OCI-LY7 (cell line): ENCODE measurements at regions not wholly inside any gene's neighbourhood (a gene's known extent, or its start where the extent isn't known, plus 50 kb on each side); places are given as distances from the start of the nearest gene placed in this dataset.

Experiments used
- BruUV-seq: library from RNA; stranded (reverse); fragments of 400-500 nt; replicated peaks from 2 replicates; lab custom pipeline; 2021; lab: Mats Ljungman, UMichigan
- CTCF ChIA-PET: fragments of 300-600 bp; sonication (Branson Sonifier 250); formaldehyde crosslinking; loops from one replicate; lab custom pipeline; 2022; ENCODE audit warnings: antibody characterized with exemption; ENCODE audit not compliant: unreplicated experiment; lab: Charles Lee
- POLR2A ChIA-PET: fragments of 300-600 bp; sonication (Branson Sonifier 250); formaldehyde crosslinking; loops from one replicate; lab custom pipeline; 2022; ENCODE audit warnings: antibody characterized with exemption; lab: Charles Lee
- DNase-seq: peaks from one replicate; pipeline ENCODE4 v3.0.0-alpha.2; 2015; ENCODE audit warnings: low spot score
- H2AFZ ChIP-seq: fragments of 200-600 bp; sonication (generic), shearing (Covaris generic); 2 replicates; pipeline ENCODE4 v1.6.1; 2014; ENCODE audit warnings: mild to moderate bottlenecking, antibody characterized with exemption, low read length, moderate library complexity
- H3K27ac ChIP-seq: fragments of 200-600 bp; sonication (generic); 2 replicates; pipeline ENCODE4 v1.5.1; 2014; ENCODE audit warnings: mixed run types, low read depth, mild to moderate bottlenecking, moderate library complexity, low read length, inconsistent platforms; ENCODE audit not compliant: poor library complexity, severe bottlenecking
- H3K36me3 ChIP-seq: fragments of 200-600 bp; sonication (generic); 2 replicates; pipeline ENCODE4 v1.6.1; 2014; ENCODE audit warnings: mild to moderate bottlenecking, antibody characterized with exemption, low read length, moderate library complexity, mixed read lengths; ENCODE audit not compliant: insufficient read depth
- H3K4me1 ChIP-seq: fragments of 200-600 bp; sonication (generic); 2 replicates; pipeline ENCODE4 v1.5.1; 2014; ENCODE audit warnings: mild to moderate bottlenecking, low read length; ENCODE audit not compliant: insufficient read depth, poor library complexity, severe bottlenecking
- H3K4me2 ChIP-seq: fragments of 200-600 bp; sonication (generic); 2 replicates; pipeline ENCODE4 v1.6.1; 2014; ENCODE audit warnings: mild to moderate bottlenecking, low read length
- H3K4me3 ChIP-seq: fragments of 200-600 bp; sonication (generic); 2 replicates; pipeline ENCODE4 v1.5.1; 2014; ENCODE audit warnings: mild to moderate bottlenecking, low read depth, low read length; ENCODE audit not compliant: poor library complexity, severe bottlenecking
- H3K79me2 ChIP-seq: fragments of 200-600 bp; sonication (generic); 2 replicates; pipeline ENCODE4 v1.6.1; 2016; ENCODE audit warnings: low read depth, mild to moderate bottlenecking, low read length, moderate library complexity, mixed read lengths; ENCODE audit not compliant: insufficient read depth
- H3K9me2 ChIP-seq: fragments of 200-600 bp; sonication (generic); 2 replicates; pipeline ENCODE4 v1.6.1; 2016; ENCODE audit warnings: mild to moderate bottlenecking, low read length, mixed read lengths; ENCODE audit not compliant: insufficient read depth
- H3K9me3 ChIP-seq: fragments of 200-600 bp; sonication (generic); 2 replicates; pipeline ENCODE4 v1.6.1; 2014; ENCODE audit warnings: mild to moderate bottlenecking, mixed run types, low read length, mixed read lengths
- H4K20me1 ChIP-seq: fragments of 200-600 bp; sonication (generic); 2 replicates; pipeline ENCODE4 v1.6.1; 2014; ENCODE audit warnings: mild to moderate bottlenecking, antibody characterized with exemption, low read length, moderate library complexity, mixed read lengths; ENCODE audit not compliant: insufficient read depth
- CTCF ChIP-seq: fragments of 200-600 bp; sonication (generic); conservative IDR thresholded peaks from 2 replicates; pipeline ENCODE4 v1.5.1; 2014; ENCODE audit warnings: mild to moderate bottlenecking, antibody characterized with exemption, low read length, moderate library complexity, mixed read lengths
- EZH2phosphoT487 ChIP-seq: fragments of 200-600 bp; sonication (generic); IDR thresholded peaks from 2 replicates; pipeline ENCODE4 v1.6.1; 2018; ENCODE audit warnings: low read depth, borderline replicate concordance, mild to moderate bottlenecking, mixed run types, antibody characterized with exemption, low read length, moderate library complexity, mixed read lengths
- intact Hi-C: fragments of 100-400 bp; cut with micrococcal nuclease; formaldehyde crosslinking; loops from one replicate; pipeline ENCODE4 v1.10.0; 2022; ENCODE audit not compliant: unreplicated experiment

GRCh38 chr4:28149762-28150161 lies 1289.1 kb downstream of the STIM2 start:
- POLR2A ChIA-PET, result no interaction called here
- no peaks in the 10 kb centered on the region for H4K20me1 ChIP-seq
- no peak for DNase-seq
- no peaks in the 10 kb centered on the region for H3K4me1 ChIP-seq
- H3K79me2 ChIP-seq, result no peaks in the 10 kb centered on the region
- H3K27ac ChIP-seq, result no peak overlapping the region
- TF ChIP-seq EZH2phosphoT487 (no peak), CTCF (no peak)
- no peak overlapping the region for H2AFZ ChIP-seq
- H3K9me3 ChIP-seq, result no peaks in the 10 kb centered on the region
- no peaks in the 10 kb centered on the region for H3K36me3 ChIP-seq
- BruUV-seq, result no TSS peak
- intact Hi-C loops, result no loop called here
- peaks cover 3% of the 10 kb centered on the region; the same call in 1 of the 2 replicates for H3K9me2 ChIP-seq
- no peak overlapping the region for H3K4me3 ChIP-seq
- H3K4me2 ChIP-seq, result no peak overlapping the region
- CTCF ChIA-PET, result no interaction called here

DNA sequence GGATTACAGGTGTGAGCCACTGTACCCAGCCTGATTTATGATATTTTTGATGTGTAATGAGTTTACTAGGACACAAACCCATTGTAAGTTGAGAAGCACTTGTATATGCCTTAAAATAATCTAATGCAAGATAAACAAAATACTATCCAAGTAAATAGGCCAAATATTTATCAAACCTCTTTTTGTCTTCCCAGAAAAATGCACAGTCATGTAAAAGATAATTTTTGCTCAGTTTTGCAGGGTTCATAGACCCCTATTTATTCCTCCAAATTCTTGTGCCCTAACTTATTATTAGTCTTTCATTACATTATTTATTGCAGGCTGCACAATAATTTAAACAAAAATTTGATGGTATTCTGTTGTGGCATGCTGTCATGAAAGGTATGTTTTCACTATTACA lies 1290.7 kb downstream of the STIM2 start:
- intact Hi-C loops, result no loop called here
- POLR2A ChIA-PET, result no interaction called here

GRCh38 chr4:28167411-28167810 lies 1306.8 kb downstream of the STIM2 start:
- TF ChIP-seq CTCF (no peak), EZH2phosphoT487 (no peak)
- CTCF ChIA-PET, result no interaction called here
- BruUV-seq, result no TSS peak
- no peak overlapping the region for H3K27ac ChIP-seq
- intact Hi-C loops, result no loop called here
- H3K36me3 ChIP-seq, result no peaks in the 10 kb centered on the region
- no peaks in the 10 kb centered on the region for H3K9me3 ChIP-seq
- no peaks in the 10 kb centered on the region for H4K20me1 ChIP-seq
- H2AFZ ChIP-seq, result no peak overlapping the region
- POLR2A ChIA-PET, result no interaction called here
- H3K9me2 ChIP-seq, result no peaks in the 10 kb centered on the region
- H3K4me1 ChIP-seq, result no peaks in the 10 kb centered on the region
- H3K4me2 ChIP-seq, result no peak overlapping the region
- no peak overlapping the region for H3K4me3 ChIP-seq
- DNase-seq, result no peak
- H3K79me2 ChIP-seq, result no peaks in the 10 kb centered on the region

More for the DNA sequence above, 1290.7 kb downstream of the STIM2 start:
- no peak overlapping the region for H3K27ac ChIP-seq
- no peaks in the 10 kb centered on the region for H3K36me3 ChIP-seq
- no peaks in the 10 kb centered on the region for H3K79me2 ChIP-seq
- BruUV-seq, result no TSS peak
- H4K20me1 ChIP-seq, result no peaks in the 10 kb centered on the region
- no peak for DNase-seq
- H2AFZ ChIP-seq, result no peak overlapping the region
- H3K9me3 ChIP-seq, result no peaks in the 10 kb centered on the region
- no peak overlapping the region for H3K4me3 ChIP-seq
- H3K4me1 ChIP-seq, result no peaks in the 10 kb centered on the region
- no peak overlapping the region for H3K4me2 ChIP-seq
- TF ChIP-seq EZH2phosphoT487 (no peak), CTCF (no peak)
- peaks cover 3% of the 10 kb centered on the region; the same call in 1 of the 2 replicates for H3K9me2 ChIP-seq
- CTCF ChIA-PET, result no interaction called here
